Fibroblast of villous mesenchyme (primary cell): ENCODE measurements at regions not wholly inside any gene's neighbourhood (a gene's known extent, or its start where the extent isn't known, plus 50 kb on each side); places are given as distances from the start of the nearest gene placed in this dataset.

Experiments
- DNase-seq: peaks from one replicate; pipeline ENCODE4 v3.0.0-alpha.2; 2010; ENCODE audit warnings: low read depth
- H3K4me3 ChIP-seq: 2 replicates; pipeline ENCODE4 v1.5.1; 2011; ENCODE audit warnings: low read depth, mild to moderate bottlenecking, low read length
- TF ChIP-seq, protein P1 (sequence below): IDR thresholded peaks from 2 replicates; pipeline ENCODE4 v1.5.1; 2012; ENCODE audit warnings: low read depth, mild to moderate bottlenecking, low read length; ENCODE audit not compliant: insufficient read depth

DNA sequence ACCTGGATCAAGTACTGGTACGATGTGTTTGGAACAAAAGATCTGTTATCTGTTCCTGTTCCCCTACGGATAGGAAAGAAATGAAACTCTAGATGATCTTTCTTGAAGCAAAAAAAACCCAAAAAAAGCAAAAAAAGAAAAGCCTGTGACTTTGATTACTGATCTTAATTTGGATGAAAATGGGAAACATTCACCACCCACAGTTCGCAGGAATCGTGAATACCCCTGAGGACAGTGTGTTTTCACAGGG lies 138.7 kb upstream of the LMNTD1 start:
- H3K4me3 ChIP-seq, result no peak overlapping the region
- TF ChIP-seq, protein P1, sequence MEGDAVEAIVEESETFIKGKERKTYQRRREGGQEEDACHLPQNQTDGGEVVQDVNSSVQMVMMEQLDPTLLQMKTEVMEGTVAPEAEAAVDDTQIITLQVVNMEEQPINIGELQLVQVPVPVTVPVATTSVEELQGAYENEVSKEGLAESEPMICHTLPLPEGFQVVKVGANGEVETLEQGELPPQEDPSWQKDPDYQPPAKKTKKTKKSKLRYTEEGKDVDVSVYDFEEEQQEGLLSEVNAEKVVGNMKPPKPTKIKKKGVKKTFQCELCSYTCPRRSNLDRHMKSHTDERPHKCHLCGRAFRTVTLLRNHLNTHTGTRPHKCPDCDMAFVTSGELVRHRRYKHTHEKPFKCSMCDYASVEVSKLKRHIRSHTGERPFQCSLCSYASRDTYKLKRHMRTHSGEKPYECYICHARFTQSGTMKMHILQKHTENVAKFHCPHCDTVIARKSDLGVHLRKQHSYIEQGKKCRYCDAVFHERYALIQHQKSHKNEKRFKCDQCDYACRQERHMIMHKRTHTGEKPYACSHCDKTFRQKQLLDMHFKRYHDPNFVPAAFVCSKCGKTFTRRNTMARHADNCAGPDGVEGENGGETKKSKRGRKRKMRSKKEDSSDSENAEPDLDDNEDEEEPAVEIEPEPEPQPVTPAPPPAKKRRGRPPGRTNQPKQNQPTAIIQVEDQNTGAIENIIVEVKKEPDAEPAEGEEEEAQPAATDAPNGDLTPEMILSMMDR, result no peak
- no peak for DNase-seq

DNA sequence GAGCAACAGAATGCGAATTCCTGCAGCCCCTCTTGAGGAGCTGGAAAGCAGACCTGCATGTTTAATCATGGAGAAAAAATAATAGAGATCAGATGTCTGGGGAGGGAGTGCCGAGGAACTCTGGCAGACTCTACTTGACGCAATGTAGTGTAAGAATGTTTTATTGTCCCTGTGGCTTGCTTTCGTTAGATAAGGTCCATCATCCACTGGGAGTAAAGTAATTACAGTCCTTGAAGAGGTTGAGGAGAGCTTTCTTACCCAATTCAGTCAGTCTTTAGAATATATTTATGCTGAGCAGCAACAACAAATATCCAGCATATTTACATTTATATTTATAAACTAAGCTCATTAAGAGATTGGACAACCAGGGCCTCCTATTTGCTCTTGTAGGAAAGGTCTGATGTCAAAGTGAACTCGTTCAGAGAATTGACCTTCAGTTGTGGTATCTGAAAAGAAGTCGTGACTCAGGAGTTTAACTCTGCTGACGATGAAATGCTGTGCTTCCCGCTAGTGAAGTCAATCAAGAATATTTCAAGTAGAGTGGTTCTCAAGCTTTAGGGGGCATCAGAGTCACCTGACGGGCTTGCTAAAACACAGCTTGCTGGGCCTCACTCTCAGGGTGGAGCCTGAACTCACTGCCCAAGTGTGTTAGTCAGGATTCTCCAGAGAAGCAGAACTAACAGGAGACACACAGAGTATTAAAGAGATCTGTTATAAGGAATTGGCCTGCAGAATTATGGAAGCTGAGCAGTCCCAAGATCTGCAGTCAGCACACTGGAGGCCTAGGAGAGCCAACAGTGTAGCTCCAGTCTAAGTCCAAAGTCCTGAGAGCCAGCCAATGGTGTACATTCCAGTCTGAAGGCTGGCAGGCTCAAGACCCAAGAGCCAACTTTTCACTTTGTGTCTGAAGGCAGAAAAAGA lies 139.3 kb upstream of the LMNTD1 start:
- no peak overlapping the region for H3K4me3 ChIP-seq
- TF ChIP-seq, protein P1, result no peak
- DNase-seq, result peak; percentile 85

DNA sequence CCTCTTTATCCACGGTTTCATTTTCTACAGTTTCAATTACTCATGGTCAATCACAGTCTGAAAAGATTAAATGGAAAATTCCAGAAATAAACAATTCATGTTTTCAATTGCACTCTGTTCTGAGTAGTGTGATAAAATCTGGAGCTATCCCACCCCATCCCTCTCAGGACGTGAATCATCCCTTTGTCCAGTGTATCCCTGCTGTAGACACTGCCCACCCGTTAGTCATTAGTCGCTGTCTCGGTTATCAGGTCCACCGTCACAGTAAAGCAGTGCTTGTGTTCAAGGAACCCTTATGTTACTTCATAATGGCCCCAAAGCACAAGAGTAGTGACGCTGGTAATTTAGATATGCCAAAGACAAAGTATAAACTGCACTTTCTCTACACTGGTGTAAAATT lies 141.0 kb upstream of the LMNTD1 start:
- DNase-seq, result peak; percentile 89
- TF ChIP-seq, protein P1, result no peak
- H3K4me3 ChIP-seq, result no peak overlapping the region

DNA sequence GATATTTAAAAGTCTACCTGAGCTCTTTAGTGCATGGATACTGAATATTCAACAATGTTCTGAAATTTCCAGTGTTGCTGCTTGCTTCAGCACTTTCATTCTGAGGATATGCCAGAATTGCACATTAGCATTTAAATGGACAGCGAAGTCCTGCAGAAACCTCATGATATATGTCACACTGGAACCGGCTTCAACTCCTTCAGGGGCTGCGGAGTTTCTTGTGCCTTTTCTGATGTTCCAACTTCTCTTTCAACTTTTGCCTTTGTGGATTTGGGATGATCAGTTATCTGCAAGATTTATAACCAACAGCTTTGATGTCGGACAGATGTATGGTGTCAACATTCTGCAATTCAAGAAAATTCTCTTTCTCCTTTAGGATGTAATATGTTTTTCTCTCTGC lies 142.5 kb upstream of the LMNTD1 start:
- TF ChIP-seq, protein P1, result no peak
- no peak overlapping the region for H3K4me3 ChIP-seq
- DNase-seq, result peak; percentile 28

DNA sequence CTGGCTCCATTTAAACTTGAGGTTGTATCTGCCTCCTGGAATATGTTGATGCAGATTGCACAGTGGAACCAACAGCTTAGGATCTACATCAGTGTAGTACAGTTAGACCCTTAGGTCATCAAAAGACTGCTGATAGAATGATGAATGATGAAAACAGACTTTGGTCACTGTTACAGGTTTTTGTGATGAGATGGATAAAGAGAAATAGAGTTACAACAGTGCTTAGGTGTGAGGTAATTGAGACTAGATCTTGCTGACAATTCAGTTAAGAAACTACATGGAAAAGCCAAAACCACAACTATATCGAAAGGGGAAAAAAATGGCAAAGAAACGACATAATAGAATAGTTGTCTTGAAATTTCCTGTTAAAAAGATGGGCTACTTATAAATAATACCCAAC lies 145.7 kb upstream of the LMNTD1 start:
- TF ChIP-seq, protein P1, result no peak
- DNase-seq, result no peak
- no peak overlapping the region for H3K4me3 ChIP-seq

DNA sequence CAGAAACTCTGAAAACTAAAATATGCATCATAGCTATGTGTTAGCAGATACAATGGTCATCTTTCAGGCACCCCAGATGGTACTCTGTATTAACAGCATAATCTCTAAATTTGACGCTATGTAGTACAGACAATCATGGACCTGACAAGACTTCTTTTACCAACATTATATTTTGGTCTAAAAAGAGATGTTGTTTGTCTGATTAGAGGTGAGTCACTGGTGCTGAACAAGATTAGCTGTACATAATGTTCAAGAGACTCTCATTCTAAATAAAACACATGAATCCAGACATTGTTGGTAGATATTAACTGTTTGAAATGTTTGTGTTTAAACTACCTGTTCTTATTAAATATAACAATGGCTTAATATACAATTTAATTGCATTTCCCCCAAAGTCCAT lies 146.4 kb upstream of the LMNTD1 start:
- TF ChIP-seq, protein P1, result no peak
- no peak for DNase-seq
- no peak overlapping the region for H3K4me3 ChIP-seq

DNA sequence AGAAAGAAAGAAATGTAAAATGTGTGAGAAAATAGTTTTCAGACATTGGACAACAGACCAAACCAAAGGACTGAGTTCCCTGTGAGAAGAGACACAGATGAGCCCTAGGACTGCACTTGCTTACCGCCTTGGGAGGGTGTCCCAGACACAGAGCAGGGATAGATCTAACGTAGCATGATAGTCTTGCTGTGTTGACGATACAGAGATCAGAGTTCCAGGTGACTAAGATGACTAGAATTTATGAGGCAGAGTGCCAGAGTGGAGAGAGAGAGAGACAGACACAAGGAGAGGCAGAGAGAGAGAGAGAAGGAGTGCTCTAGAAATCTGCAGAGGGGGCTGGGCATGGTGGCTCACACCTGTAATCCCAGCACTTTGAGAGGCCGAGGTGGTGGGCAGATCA lies 148.2 kb upstream of the LMNTD1 start:
- peak; percentile 56 for DNase-seq
- H3K4me3 ChIP-seq, result no peak overlapping the region
- TF ChIP-seq, protein P1, result no peak
